ENCODE measurements at regions not wholly inside any gene's neighbourhood (a gene's known extent, or its start where the extent isn't known, plus 50 kb on each side); places are given as distances from the start of the nearest gene placed in this dataset.

- H3K79me2 ChIP-seq (ENCODE audit: low read length), result no peaks in the 10 kb centered on the region
- no peak overlapping the region for H3K4me2 ChIP-seq (ENCODE audit: low read depth, low read length)
- H2AFZ ChIP-seq (ENCODE audit: low read length), result no peak overlapping the region
- H3K9me3 ChIP-seq (replicated peaks; ENCODE audit: insufficient read depth, low read length), result no peaks in the 10 kb centered on the region
- no peaks in the 10 kb centered on the region for H3K9me2 ChIP-seq (replicated peaks; ENCODE audit: insufficient read depth, low read length)
- no peak overlapping the region for H3K4me3 ChIP-seq (ENCODE audit: low read length)
- no peaks in the 10 kb centered on the region for H3K4me1 ChIP-seq (ENCODE audit: low read length)
- H3K9ac ChIP-seq (ENCODE audit: low read length), result no peak overlapping the region
- no peak overlapping the region for H3K27ac ChIP-seq (ENCODE audit: low read length)
- no peaks in the 10 kb centered on the region for H3K36me3 ChIP-seq (replicated peaks; ENCODE audit: insufficient read depth, low read length)
- no peaks in the 10 kb centered on the region for H3F3A ChIP-seq (ENCODE audit: insufficient read depth, low read length)
- H3K27me3 ChIP-seq (replicated peaks; ENCODE audit: insufficient read depth, low read length), result no peaks in the 10 kb centered on the region
- TF ChIP-seq CTCF (IDR thresholded peaks at IDR 0.05; ENCODE audit: low read length) (no peak), EZH2phosphoT487 (IDR thresholded peaks at IDR 0.05; ENCODE audit: low read length) (no peak), EZH2 (optimal IDR thresholded peaks at IDR 0.05; ENCODE audit: low read depth, low read length) (no peak)
- no peaks in the 10 kb centered on the region for H4K20me1 ChIP-seq (ENCODE audit: insufficient read depth, low read length)
- DNase-seq, result no peak
Measured at GRCh38 chr3:117248153-117248552, 538.6 kb downstream of the TUSC7 start.

GRCh38 chr3:117252208-117252607 lies 542.6 kb downstream of the TUSC7 start:
- no peaks in the 10 kb centered on the region for H3K36me3 ChIP-seq (replicated peaks; ENCODE audit: insufficient read depth, low read length)
- no peak overlapping the region for H3K4me2 ChIP-seq (ENCODE audit: low read depth, low read length)
- no peaks in the 10 kb centered on the region for H3K79me2 ChIP-seq (ENCODE audit: low read length)
- H3F3A ChIP-seq (ENCODE audit: insufficient read depth, low read length), result no peaks in the 10 kb centered on the region
- H3K27ac ChIP-seq (ENCODE audit: low read length), result no peak overlapping the region
- TF ChIP-seq EZH2 (optimal IDR thresholded peaks at IDR 0.05; ENCODE audit: low read depth, low read length), result no peak
- no peak for TF ChIP-seq EZH2phosphoT487 (IDR thresholded peaks at IDR 0.05; ENCODE audit: low read length)
- TF ChIP-seq CTCF (IDR thresholded peaks at IDR 0.05; ENCODE audit: low read length), result no peak
- H4K20me1 ChIP-seq (ENCODE audit: insufficient read depth, low read length), result no peaks in the 10 kb centered on the region
- no peaks in the 10 kb centered on the region for H3K9me3 ChIP-seq (replicated peaks; ENCODE audit: insufficient read depth, low read length)
- no peak overlapping the region for H2AFZ ChIP-seq (ENCODE audit: low read length)
- H3K4me3 ChIP-seq (ENCODE audit: low read length), result no peak overlapping the region
- no peak for DNase-seq
- no peaks in the 10 kb centered on the region for H3K27me3 ChIP-seq (replicated peaks; ENCODE audit: insufficient read depth, low read length)
- no peak overlapping the region for H3K9ac ChIP-seq (ENCODE audit: low read length)
- H3K4me1 ChIP-seq (ENCODE audit: low read length), result no peaks in the 10 kb centered on the region
- no peaks in the 10 kb centered on the region for H3K9me2 ChIP-seq (replicated peaks; ENCODE audit: insufficient read depth, low read length)

- no peaks in the 10 kb centered on the region for H3K9me2 ChIP-seq (replicated peaks; ENCODE audit: insufficient read depth, low read length)
- no peak overlapping the region for H3K27ac ChIP-seq (ENCODE audit: low read length)
- H3K4me1 ChIP-seq (ENCODE audit: low read length), result no peaks in the 10 kb centered on the region
- no peak overlapping the region for H3K9ac ChIP-seq (ENCODE audit: low read length)
- no peaks in the 10 kb centered on the region for H4K20me1 ChIP-seq (ENCODE audit: insufficient read depth, low read length)
- no peak overlapping the region for H3K4me2 ChIP-seq (ENCODE audit: low read depth, low read length)
- no peaks in the 10 kb centered on the region for H3F3A ChIP-seq (ENCODE audit: insufficient read depth, low read length)
- H3K27me3 ChIP-seq (replicated peaks; ENCODE audit: insufficient read depth, low read length), result no peaks in the 10 kb centered on the region
- H3K79me2 ChIP-seq (ENCODE audit: low read length), result no peaks in the 10 kb centered on the region
- H2AFZ ChIP-seq (ENCODE audit: low read length), result no peak overlapping the region
- H3K4me3 ChIP-seq (ENCODE audit: low read length), result no peak overlapping the region
- H3K9me3 ChIP-seq (replicated peaks; ENCODE audit: insufficient read depth, low read length), result no peaks in the 10 kb centered on the region
- no peaks in the 10 kb centered on the region for H3K36me3 ChIP-seq (replicated peaks; ENCODE audit: insufficient read depth, low read length)
- TF ChIP-seq EZH2phosphoT487 (IDR thresholded peaks at IDR 0.05; ENCODE audit: low read length) (no peak), EZH2 (optimal IDR thresholded peaks at IDR 0.05; ENCODE audit: low read depth, low read length) (no peak), CTCF (IDR thresholded peaks at IDR 0.05; ENCODE audit: low read length) (no peak)
- DNase-seq, result no peak
Measured at GRCh38 chr3:117252651-117253050, 543.1 kb downstream of the TUSC7 start.

Measured in MM.1S (cell line).